RWPE1 (cell line): ENCODE measurements at regions not wholly inside any gene's neighbourhood (a gene's known extent, or its start where the extent isn't known, plus 50 kb on each side); places are given as distances from the start of the nearest gene placed in this dataset.

ENCODE experiments used
- CTCF ChIA-PET: fragments of 350-600 bp; sonication (Branson Sonifier 250); formaldehyde crosslinking; extraction: SDS; loops from one replicate; lab custom pipeline; 2021; lab: Yijun Ruan, JAX
- POLR2A ChIA-PET: fragments of 400-600 bp; formaldehyde crosslinking; extraction: SDS; loops from one replicate; lab custom pipeline; 2020; ENCODE audit warnings: antibody characterized with exemption; ENCODE audit not compliant: low non-redundant PET; lab: Yijun Ruan, JAX
- DNase-seq: peaks from one replicate; pipeline ENCODE4 v3.0.0; 2012; ENCODE audit warnings: low spot score
- H3K27ac ChIP-seq: fragments of 450-650 bp; 2 replicates; pipeline ENCODE4 v1.5.1; 2017
- TF ChIP-seq, protein P1 (sequence below): fragments of 450-650 bp; conservative IDR thresholded peaks from 2 replicates; pipeline ENCODE4 v1.5.1; 2017; ENCODE audit warnings: low read depth, mild to moderate bottlenecking

DNA sequence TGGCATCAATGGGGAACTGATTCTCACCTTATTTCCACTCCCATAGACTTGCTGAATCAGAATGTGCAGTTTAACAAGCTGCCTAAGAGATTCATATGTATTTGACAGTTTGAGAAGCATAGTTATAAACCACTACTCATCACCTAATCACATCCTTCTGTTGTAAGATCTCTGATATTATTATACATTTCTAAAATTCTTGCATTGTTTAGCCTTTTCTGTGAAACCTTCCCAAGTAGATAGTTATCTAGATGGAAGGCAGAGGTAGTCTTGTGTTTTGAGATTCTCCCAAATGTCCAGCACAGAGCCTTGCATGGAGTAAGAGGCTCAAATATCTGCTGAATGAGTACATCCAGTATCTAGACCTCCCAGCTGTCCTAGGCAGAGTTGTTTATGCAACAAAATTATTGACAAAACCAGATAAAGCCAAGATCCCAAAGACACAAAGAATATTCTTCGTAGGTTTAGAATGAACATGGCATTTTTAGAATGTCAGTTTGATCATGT lies 227.3 kb downstream of the KDR start:
- CTCF ChIA-PET = no interaction called here
- H3K27ac ChIP-seq = no peak overlapping the region
- POLR2A ChIA-PET = no interaction called here
- DNase-seq = no peak
- TF ChIP-seq, protein P1, sequence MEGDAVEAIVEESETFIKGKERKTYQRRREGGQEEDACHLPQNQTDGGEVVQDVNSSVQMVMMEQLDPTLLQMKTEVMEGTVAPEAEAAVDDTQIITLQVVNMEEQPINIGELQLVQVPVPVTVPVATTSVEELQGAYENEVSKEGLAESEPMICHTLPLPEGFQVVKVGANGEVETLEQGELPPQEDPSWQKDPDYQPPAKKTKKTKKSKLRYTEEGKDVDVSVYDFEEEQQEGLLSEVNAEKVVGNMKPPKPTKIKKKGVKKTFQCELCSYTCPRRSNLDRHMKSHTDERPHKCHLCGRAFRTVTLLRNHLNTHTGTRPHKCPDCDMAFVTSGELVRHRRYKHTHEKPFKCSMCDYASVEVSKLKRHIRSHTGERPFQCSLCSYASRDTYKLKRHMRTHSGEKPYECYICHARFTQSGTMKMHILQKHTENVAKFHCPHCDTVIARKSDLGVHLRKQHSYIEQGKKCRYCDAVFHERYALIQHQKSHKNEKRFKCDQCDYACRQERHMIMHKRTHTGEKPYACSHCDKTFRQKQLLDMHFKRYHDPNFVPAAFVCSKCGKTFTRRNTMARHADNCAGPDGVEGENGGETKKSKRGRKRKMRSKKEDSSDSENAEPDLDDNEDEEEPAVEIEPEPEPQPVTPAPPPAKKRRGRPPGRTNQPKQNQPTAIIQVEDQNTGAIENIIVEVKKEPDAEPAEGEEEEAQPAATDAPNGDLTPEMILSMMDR = no peak

GRCh38 chr4:54897590-54897989 lies 227.8 kb downstream of the KDR start:
- POLR2A ChIA-PET = no interaction called here
- TF ChIP-seq, protein P1 = no peak

GRCh38 chr4:54882616-54883015 lies 224.9 kb downstream of the KIT start:
- CTCF ChIA-PET = interaction anchor here (0.6 kb wide), 1 partner anchor 446 kb away, joined by 3 read pairs; no protein-coding TSS in a partner anchor
- TF ChIP-seq, protein P1 = no peak
- H3K27ac ChIP-seq = no peak overlapping the region
- no peak for DNase-seq
- POLR2A ChIA-PET = no interaction called here

More at GRCh38 chr4:54897590-54897989, 227.8 kb downstream of the KDR start:
- H3K27ac ChIP-seq = no peak overlapping the region
- CTCF ChIA-PET = no interaction called here
- no peak for DNase-seq

GRCh38 chr4:54879576-54879975 lies 221.8 kb downstream of the KIT start:
- CTCF ChIA-PET = interaction anchor here (0.6 kb wide), 1 partner anchor 931 kb away, joined by 4 read pairs; no protein-coding TSS in a partner anchor
- no peak for DNase-seq
- TF ChIP-seq, protein P1 = no peak
- POLR2A ChIA-PET = no interaction called here
- H3K27ac ChIP-seq = no peak overlapping the region

DNA sequence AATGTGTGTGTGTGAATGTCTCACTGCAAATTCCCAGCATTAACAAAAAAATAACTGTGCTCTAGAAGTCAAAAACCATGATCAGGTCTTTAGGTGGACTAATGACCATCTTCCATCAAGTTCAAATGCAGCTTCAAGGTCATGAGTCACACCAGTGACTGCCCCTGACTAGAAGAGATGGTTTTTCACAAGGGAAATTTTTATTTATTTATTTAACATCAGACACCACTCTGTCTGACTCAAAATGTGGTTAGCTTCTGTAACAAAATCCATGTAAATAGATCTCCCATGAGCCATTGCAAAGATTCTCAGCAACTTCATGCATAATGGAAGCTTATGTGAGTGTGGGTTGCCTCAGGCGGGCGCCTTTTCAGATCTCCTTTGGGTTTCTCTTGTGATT lies 219.2 kb downstream of the KIT start:
- no peak overlapping the region for H3K27ac ChIP-seq
- no peak for DNase-seq
- TF ChIP-seq, protein P1 = no peak
- ChIA-PET CTCF (no interaction called here), POLR2A (no interaction called here)

GRCh38 chr4:54872261-54872660 lies 214.5 kb downstream of the KIT start:
- POLR2A ChIA-PET = no interaction called here
- no peak for DNase-seq
- CTCF ChIA-PET = interaction anchor here (0.5 to 0.6 kb wide), 2 partner anchors 257 to 450 kb away, joined by 3 read pairs; no protein-coding TSS in a partner anchor
- TF ChIP-seq, protein P1 = no peak
- no peak overlapping the region for H3K27ac ChIP-seq
